IPS DF 19.7 (cell line): ENCODE measurements at regions not wholly inside any gene's neighbourhood (a gene's known extent, or its start where the extent isn't known, plus 50 kb on each side); places are given as distances from the start of the nearest gene placed in this dataset.

Experiments used
- DNase-seq: peaks from one replicate; pipeline ENCODE4 v3.0.0-alpha.2; 2013; ENCODE audit warnings: low read depth, low spot score

DNA sequence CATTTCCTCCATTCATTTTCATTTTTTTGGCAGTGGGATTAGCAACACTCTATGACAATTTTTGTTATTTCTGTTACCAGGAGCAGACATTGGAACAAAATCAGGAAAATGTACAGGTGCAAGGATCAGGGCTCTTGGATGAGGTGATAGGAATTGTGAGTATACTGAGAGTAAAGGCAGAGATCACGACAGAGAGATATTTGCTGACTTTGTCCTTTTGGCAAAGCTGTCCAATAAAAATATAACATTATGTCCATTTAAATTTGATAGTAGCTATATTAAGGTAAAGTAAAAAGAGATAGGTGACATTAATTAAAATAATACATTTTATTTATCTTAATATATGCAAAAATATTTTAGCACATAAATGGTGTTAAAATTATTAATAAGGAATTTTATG lies 373.1 kb upstream of the GNPDA2 start:
- DNase-seq, result no peak

DNA sequence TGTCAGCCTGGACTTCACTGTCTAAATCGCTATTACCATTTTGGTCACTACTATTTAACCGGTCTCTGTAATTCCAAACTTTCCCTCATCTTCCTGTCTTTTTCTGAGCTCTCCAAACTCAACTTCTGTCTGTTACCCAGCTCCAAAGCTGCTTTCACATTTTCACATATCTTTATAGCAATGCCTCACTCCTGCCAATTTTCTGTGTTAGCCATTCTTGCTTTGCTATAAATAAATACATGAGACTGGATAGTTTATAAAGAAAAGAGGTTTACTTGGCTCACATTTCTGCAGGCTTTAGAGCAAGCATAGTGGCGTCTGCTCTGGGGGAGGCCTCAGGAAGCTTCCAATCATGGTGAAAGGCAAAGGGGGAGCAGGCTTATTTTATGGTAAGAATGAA lies 368.3 kb upstream of the GNPDA2 start:
- DNase-seq, result no peak

DNA sequence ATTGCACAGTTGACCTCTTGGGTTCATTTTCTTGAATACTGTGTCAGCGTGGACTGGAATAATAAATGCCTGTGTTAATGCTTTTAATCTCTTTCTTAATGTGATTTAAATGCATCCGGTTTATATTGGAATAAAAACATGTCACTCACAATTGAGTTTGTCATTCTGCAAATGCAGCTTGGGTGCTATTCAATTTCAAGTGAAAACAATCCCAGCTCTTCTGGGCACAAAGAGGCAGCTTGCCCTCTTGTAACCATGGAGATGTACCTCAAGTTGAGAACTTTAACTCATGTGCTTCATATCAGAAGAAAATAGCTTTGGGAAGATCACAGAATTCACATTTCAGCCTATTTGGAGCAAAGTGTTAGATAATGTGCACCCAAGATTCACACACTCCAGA lies 355.7 kb upstream of the GNPDA2 start:
- DNase-seq, result no peak

DNA sequence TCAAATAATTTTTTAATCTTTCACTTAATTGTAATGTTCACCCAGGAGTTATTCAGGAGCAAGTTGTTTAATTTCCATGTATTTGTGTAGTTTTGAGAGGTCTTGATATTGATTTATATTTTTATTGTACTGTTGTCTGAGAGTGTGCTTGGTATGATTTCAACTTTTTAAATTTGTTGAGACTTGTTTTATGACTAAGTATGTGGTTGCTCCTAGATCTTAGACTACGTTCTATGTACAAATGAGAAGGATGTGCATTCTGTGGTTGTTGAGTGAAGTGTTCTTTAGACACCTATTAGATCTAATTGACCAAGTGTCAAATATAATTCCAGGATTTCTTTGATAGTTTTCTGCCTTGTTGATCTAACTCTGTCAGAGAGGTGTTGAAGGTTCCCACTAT lies 353.3 kb upstream of the GNPDA2 start:
- DNase-seq, result no peak

DNA sequence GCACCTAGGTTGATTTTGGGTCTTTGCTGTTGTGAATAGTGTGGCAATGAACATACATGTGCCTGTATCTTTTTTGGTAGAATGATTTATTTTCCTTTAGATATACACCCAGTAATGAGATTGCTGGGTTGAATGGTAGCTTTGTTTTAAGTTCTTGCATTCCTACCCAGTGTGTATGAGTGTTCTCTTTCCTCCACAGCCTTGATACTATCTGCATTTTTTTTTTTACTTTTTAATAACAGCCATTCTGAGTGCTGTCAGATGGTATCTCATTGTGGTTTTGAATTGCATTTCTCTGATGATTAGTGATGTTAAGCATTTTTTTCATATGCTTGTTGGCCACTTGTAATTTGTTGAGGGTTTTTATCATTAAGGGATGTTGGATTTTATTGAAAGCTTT lies 351.8 kb upstream of the GNPDA2 start:
- DNase-seq, result no peak

DNA sequence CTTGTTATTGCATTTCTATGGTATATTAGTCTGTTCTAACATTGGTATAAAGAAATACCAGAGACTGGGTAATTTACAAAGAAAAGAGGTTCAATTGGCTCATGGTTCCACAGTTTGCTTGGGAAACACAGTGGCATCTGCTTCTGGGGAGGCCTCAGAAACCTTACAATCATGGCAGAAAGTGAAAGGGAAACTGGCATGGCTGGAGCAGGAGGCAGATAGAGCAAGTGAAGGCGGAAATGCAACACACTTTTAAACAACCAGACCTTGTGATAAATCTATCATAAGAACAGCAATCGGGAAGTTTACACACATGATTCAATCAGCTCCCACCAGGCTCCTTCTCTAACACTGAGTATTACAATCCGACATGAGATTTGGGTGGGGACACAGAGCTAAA lies 346.6 kb upstream of the GNPDA2 start:
- DNase-seq, result no peak

DNA sequence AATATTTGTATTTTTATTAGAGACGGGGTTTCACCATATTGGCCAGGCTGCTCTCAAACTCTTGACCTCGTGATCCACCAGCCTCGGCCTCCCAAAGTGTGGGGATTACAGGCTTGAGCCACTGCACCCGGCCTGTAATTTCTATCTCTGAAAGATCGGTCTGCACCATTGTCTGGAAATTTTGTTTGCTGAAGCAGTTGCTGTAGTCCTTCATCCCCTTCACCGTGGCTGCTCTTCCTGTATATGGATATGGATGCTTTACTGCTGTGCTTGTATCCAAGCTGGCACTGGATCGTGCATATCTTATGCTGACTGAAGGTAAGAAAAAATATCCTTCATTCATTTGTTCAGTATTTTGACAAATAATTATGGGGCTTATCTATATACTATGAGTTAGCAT lies 338.4 kb upstream of the GNPDA2 start:
- DNase-seq, result no peak

DNA sequence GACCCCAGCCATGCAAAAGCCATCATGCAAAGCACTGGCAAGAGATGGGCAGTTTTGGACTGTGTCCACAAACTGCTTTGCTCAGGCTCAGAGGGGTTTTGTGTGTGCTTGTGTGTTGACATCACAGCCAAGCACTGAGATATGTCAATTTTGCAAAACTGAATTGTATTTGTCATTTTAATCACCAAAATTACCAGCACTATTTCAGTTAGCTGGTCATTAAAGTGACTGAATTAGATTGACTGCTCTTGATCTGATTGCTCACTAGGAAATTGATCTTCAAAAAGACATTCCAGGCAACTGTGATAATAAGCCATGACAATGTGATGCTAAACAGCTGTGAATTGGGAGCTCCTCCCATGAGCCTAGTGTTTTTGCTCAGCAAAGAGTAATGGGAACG lies 337.3 kb upstream of the GNPDA2 start:
- DNase-seq, result no peak

DNA sequence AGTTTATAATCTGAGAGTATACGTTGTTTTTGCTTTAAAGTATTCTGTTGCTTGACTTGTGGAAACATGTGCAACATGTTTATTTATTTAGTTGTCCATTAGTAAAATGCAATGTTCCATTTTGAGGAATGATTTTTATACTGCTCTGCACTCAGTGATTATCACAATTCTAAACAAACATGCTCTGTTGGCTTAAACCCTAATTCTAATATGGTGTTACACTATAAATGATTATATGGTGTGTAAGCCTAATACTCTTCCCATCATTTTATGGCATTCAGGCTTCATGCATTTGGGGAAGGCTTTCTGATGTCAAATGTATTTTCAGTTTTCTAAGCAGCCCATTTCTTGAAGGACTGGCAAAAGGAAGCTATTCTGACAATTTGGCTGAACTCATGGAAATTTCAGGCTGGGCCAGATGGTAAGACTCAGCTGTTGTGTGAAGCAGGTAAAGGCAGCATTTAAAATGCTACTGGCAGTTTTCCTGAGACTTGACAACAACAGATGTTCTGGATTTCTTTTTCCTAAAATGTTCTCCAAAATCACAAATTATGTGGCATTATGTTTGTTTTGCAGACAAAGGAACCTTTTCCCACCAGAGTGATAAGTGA lies 336.7 kb upstream of the GNPDA2 start:
- no peak for DNase-seq

DNA sequence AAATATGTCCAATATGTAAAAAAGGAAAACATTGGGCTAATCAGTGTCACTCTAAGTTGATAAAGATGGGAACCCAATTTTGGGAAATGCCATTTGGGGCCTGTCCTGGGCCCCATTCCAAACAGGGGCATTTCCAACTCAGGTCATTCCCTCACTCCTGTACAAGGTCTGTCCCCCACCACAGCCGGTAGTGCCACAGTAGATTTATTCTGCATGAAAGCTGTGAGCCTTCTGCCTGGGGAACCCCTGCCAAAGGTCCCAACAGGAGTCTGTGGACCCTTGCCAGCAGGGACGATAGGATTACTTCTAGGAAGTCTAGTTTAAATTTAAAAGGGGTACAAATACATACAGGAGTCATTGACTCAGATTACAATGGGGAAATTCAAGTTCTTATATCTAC lies 317.6 kb upstream of the GNPDA2 start:
- DNase-seq, result no peak

DNA sequence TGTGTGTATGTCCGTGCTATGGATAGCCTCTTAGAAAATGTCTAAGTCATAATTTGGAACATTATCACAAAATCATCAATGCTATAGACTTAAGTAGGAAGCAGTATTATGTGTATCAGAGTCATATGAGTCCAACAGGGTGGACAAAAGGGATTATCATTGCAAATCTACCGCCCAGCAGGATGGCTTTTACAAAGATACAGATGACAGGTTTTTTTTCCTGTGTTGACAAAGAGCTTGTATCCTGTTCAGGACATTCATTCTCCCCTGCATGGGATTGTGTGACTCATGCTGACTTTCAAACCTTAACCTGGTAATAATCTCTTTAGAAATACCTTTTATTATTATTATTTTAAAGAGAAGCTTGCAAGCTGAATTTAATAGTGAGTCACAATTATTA lies 310.3 kb upstream of the GNPDA2 start:
- DNase-seq, result no peak

DNA sequence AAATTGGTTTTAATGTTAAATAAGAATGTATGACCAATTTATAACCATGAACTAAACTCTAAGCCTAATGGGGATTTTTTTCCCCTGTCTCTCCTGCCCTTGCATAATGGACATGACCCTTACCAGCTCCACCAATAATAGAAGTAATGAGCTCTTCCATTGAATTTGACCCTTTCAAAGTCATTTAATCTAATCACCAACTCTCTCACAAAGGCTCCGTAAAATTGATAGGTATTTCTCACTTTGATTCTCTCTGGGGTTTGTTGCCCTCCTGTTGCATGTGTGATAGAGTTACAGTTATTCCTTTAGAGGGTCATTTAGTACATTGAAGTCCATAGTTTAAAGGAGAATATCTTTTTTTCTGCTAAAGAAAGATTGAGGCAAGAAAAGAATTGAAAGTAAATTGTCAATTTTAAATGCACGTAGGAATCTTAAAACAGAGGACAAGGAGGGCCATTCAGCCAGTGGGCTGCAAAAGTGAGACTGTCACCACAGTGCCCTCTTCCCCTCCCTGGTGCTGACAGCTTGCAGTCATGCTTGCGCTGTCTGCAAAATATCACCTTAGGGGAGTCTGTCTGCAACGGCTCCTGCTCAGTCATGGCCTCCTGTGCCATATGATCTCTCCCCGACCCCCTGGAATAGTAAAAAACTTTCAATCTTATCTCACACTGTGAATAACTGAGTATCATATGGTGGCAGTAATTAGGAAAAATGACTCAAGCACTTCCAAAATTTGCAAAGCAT lies 307.5 kb upstream of the GNPDA2 start:
- DNase-seq, result no peak

DNA sequence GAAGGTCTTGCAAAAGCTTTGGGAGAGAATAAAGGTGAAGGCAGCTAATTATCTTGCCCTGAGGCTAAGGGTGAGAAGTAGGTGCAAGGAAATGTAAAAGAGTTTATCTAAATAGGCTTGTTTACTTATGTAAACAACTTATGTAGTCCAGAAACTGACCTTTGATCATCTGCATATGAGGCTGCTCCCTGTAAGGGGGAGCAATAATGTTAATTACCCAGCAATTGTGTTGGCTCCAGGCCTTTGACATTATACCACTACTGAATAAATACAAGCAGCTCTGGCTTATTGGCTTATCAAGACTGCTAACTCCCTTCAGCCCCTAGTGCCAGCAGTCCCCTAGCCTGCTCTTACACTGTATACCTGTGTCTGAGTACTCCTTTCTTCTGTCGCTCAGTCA lies 303.7 kb upstream of the GNPDA2 start:
- DNase-seq, result no peak

DNA sequence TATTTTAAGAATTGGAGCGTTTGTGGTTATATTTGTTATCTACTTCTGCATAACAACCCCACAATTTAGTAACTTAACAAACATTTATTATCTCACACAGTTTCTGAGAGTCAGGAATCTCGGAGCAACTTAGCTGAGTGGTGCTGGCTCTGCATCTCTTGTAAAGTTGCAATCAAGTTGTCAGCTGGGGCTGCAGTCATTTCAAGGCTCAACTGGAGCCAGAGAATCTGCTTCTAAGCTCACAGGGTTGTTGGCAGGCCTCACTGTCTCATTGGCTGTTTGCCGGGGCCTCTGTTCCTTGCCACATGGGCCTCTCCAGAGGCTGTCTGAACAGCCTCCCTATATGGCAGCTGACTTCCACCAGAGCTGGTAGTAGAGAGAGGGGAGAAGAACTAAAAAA lies 281.2 kb upstream of the GNPDA2 start:
- DNase-seq, result no peak

DNA sequence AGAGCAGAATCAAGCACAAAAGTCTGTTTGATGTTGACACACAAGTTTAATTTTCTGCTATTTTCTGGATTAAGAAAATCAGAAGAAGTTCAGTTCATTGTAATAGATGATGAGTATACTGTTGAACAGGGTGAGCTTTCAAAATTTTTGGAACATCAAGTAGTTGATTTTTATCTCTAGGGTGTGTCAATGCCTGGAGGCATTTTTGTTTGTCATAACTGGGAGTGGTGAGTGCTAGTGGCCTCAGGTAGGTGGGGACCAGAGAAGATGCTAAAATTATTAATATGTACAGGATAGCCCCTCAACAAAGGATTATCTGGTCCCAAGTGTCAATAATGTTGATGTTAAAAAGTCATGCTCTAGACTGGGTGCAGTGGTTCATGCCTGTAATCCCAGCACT lies 279.7 kb upstream of the GNPDA2 start:
- no peak for DNase-seq

DNA sequence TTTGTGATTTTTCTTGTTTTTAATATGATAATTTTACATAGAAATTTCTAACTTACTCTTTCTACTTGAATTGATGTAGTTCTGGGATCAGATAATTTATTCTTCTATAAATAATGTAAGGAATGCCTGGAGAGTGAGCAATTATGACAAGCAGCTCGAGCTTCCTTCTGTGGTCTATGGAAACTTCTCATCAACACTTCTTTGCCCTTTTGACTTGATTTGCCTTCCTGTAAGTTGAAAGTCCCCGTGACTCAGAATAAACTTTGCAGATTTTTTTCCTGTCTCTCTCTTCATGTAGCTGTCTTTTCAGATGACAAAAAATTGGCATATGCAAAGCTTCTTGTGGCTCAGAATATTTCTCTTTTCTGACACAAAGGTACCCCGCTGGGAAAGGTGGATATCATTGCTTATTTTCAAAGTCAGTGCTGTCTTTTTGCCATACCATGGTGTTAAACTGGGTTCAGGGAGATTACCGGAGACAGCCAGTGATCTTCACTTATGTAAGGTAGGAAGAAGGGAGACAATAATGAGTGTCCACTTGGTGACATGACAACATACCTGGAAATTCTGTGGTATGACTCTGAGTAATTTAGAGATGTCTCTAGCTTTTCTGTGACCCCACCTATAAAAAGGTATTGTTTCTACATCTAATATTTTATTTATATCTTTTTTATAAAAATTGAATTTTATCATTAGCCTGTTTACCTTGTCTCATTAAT lies 278.6 kb upstream of the GNPDA2 start:
- DNase-seq, result no peak

DNA sequence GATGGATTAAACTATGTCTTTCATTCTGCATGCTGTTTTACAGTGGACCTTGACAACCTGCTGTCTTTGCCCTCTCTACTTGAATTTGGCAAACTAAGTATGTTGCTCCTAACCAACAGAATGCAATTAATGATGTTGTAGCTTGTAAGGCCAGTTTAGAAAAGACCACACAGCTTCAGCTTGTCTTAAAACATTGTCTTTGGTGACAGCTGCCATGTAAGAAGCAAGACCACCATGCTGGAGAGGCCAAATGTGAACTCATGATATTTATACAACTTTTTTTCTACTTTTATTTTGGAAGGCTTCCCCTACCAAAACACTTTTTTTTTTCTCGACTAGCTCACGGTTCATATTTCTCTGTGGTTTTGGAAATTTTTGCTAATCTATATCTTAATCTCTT lies 278.0 kb upstream of the GNPDA2 start:
- no peak for DNase-seq

DNA sequence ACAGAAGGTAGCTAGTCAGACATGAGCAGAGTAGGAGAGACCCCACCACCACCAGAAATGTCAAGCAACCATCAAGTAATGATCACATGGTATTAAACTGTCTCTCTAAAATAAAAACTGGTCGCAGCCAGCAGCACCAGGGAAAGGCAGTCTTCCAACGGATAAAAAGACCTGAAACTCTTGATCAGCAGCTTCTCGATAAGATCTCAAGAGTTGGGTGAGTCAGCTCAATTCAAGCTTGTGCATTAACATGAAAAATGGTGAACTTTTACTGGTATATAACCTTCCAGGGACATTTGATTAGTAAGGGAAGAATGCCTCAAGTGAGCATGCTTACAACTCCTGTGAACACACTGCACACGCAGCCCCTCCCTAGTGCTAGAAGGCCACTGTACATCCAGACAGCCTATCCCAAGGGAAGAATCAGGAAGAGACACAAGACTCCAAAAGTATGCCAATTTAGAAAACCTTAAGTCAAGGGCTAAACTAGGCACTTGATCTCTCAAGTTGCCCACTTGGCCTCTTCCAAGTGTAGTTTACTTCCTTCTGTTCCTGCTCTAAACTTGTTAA lies 270.0 kb upstream of the GNPDA2 start:
- DNase-seq, result no peak

DNA sequence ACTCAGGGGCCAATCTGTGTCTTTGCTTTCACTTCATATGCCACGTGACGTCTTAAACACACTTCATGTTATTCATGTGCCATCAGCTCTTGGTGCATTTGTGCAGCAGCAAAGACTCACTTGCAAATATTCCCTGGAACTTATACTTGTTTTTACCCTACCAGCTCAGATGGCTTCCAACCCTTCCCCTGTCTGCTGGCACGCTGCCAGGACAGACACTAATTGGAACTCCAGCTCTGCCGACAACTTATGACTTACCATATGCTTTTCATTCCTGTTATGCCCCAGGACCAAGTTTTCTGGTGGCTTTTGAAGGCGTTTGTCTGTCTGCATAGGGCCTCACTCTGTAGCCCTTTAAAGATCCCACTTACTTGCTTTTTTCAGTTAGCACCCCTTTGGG lies 261.7 kb upstream of the GNPDA2 start:
- no peak for DNase-seq

DNA sequence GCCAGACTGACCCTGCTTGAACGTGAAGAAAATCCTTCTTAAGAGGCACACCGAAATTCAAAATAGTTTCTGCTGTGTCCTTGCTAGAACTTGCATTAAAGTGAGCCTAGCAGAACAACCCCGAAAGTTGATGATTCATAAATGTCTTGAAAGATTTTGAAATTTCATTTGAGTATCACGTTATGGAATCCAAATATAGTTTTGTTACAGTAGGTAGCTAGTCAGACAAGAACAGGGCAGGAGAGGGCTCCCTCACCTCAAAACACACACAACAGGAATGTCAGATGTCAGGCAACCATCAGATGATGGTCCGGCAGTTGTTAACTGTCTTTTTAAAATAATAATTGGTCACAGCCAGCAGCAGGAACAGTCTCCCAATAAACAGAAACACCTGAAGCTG lies 259.6 kb upstream of the GNPDA2 start:
- DNase-seq, result no peak

DNA sequence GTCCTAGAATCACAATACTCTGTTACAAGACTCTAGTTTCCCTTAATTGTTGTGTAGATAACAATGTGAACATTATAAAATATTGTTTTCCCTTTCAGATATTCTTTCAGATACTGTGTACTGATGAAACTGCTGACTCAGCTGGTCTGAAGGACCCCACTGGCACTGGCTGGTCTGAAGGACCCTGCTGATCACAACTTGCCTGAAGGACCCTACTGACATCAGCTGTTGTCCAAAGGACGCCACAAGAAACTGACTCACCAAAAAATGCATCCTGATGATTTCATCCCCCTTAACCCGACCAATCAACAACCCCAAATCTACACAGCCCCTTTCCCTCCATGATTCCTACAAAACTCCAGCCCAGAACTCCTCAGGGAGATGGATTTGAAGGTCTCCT lies 258.8 kb upstream of the GNPDA2 start:
- no peak for DNase-seq

DNA sequence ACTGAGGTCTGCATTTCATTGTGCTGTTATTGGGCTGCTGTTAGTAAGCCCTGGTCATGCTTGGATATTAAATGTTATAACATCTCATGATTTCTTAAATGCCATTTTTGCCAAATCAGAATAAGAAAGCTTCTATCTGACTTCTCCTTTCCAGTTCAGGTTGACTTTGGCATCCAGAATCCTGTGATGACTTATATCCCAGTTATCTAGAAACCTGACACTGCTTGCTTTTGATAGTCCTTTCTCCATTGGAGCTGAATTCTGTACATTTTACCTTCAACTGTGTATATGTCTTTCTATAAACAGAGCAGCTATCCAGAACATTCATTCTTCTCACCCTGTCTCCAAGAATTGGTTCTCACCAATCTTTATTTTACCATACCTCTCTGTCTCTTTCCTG lies 257.7 kb upstream of the GNPDA2 start:
- no peak for DNase-seq

DNA sequence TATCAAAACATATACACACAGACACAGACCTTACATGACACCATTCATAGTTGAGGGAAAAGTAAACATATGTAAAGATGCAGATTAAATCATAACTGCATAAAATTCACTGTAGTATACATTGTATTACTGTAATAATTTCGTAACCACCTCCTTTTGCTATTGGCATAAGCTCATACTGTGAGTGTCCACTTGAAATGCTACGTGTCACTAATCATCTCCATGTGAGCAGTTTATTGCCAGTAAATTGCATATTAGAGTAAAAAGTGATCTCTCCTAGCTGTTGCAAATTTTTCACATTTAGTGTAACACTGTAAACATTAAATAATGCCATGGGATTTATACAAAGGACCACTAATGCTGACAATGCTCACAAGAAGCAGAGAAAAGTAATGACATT lies 256.7 kb upstream of the GNPDA2 start:
- no peak for DNase-seq
